ENCODE measurements at regions not wholly inside any gene's neighbourhood (a gene's known extent, or its start where the extent isn't known, plus 50 kb on each side); places are given as distances from the start of the nearest gene placed in this dataset.
"Not testable (repeated sequence)": the region's sequence is repeated elsewhere in the genome, so short reads cannot be mapped to it uniquely, and the experiment has no call there.

GRCh38 chr9:41839786-41840185 is 289.4 kb downstream of the CNTNAP3B start:
- DNase-seq, result not testable (repeated sequence)

GRCh38 chr9:41838953-41839352 is 290.3 kb downstream of the CNTNAP3B start:
- not testable (repeated sequence) for DNase-seq

GRCh38 chr9:41838562-41838851 is 290.7 kb downstream of the CNTNAP3B start:
- not testable (repeated sequence) for DNase-seq

- DNase-seq, result not testable (repeated sequence)
Observed at GRCh38 chr9:41837684-41838561, 291.3 kb downstream of the CNTNAP3B start.

- DNase-seq, result not testable (repeated sequence)
Observed at GRCh38 chr9:41833108-41833507, 296.1 kb downstream of the CNTNAP3B start.

- not testable (repeated sequence) for DNase-seq
Observed at GRCh38 chr9:41824723-41825122, 304.5 kb downstream of the CNTNAP3B start.

GRCh38 chr9:41802706-41803105 is 326.5 kb downstream of the CNTNAP3B start:
- DNase-seq, result not testable (repeated sequence)

- DNase-seq, result not testable (repeated sequence)
Observed at GRCh38 chr9:41798684-41799083, 330.5 kb downstream of the CNTNAP3B start.

GRCh38 chr9:41790719-41791363 is 338.4 kb downstream of the CNTNAP3B start:
- not testable (repeated sequence) for DNase-seq

- DNase-seq, result not testable (repeated sequence)
Observed at GRCh38 chr9:41790007-41790406, 339.2 kb downstream of the CNTNAP3B start.

GRCh38 chr9:41789387-41789786 is 339.8 kb downstream of the CNTNAP3B start:
- DNase-seq, result not testable (repeated sequence)

GRCh38 chr9:41787951-41788350 is 341.3 kb downstream of the CNTNAP3B start:
- DNase-seq, result not testable (repeated sequence)

GRCh38 chr9:41787270-41787669 is 342.0 kb downstream of the CNTNAP3B start:
- DNase-seq, result not testable (repeated sequence)

GRCh38 chr9:41784006-41784405 is 345.2 kb downstream of the CNTNAP3B start:
- not testable (repeated sequence) for DNase-seq

GRCh38 chr9:41783070-41783810 is 346.0 kb downstream of the CNTNAP3B start:
- DNase-seq, result not testable (repeated sequence)

GRCh38 chr9:41781899-41782298 is 347.3 kb downstream of the CNTNAP3B start:
- not testable (repeated sequence) for DNase-seq

GRCh38 chr9:41779897-41780406 is 349.3 kb downstream of the CNTNAP3B start:
- not testable (repeated sequence) for DNase-seq

GRCh38 chr9:41779192-41779591 is 350.0 kb downstream of the CNTNAP3B start:
- DNase-seq, result not testable (repeated sequence)

- DNase-seq, result not testable (repeated sequence)
Observed at GRCh38 chr9:41778535-41779071, 350.6 kb downstream of the CNTNAP3B start.

- DNase-seq, result not testable (repeated sequence)
Observed at GRCh38 chr9:41777536-41777935, 351.7 kb downstream of the CNTNAP3B start.

- DNase-seq, result not testable (repeated sequence)
Observed at GRCh38 chr9:41772541-41772940, 356.7 kb downstream of the CNTNAP3B start.

- DNase-seq, result not testable (repeated sequence)
Observed at GRCh38 chr9:41771693-41772092, 357.5 kb downstream of the CNTNAP3B start.

GRCh38 chr9:41754822-41755221 is 374.4 kb downstream of the CNTNAP3B start:
- DNase-seq, result not testable (repeated sequence)

Measured in NCI-H1417 treated with DMSO at 0.1 percent for 48 hours (cell line).